ENCODE measurements at regions not wholly inside any gene's neighbourhood (a gene's known extent, or its start where the extent isn't known, plus 50 kb on each side); places are given as distances from the start of the nearest gene placed in this dataset.

GRCh38 chr14:22036541-22037239 lies 363.1 kb upstream of the OR4E1 start:
- ATAC-seq = no peak
- no peak for TF ChIP-seq BACH2 (CRISPR knock-in tag; IDR thresholded peaks at IDR 0.05; ENCODE audit: borderline replicate concordance)
- TF ChIP-seq ZNF8 (CRISPR knock-in tag; IDR thresholded peaks at IDR 0.05) = no peak
- TF ChIP-seq ZFP30 (CRISPR knock-in tag; IDR thresholded peaks at IDR 0.05) = no peak

GRCh38 chr14:22026527-22026926 lies 352.9 kb upstream of the OR4E1 start:
- no peak for ATAC-seq
- TF ChIP-seq OSR1 (CRISPR knock-in tag; IDR thresholded peaks at IDR 0.05) = no peak
- TF ChIP-seq ESRRG (CRISPR knock-in tag; IDR thresholded peaks at IDR 0.05) = no peak
- no peak for TF ChIP-seq ZFP30 (CRISPR knock-in tag; IDR thresholded peaks at IDR 0.05)
- no peak for TF ChIP-seq CREB5 (CRISPR knock-in tag; IDR thresholded peaks at IDR 0.05; ENCODE audit: low read depth)
- TF ChIP-seq ARNTL (CRISPR knock-in tag; IDR thresholded peaks at IDR 0.05; ENCODE audit: borderline replicate concordance, low read depth) = no peak
- no peak for TF ChIP-seq GLIS3 (CRISPR knock-in tag; IDR thresholded peaks at IDR 0.05)
- TF ChIP-seq BACH2 (CRISPR knock-in tag; IDR thresholded peaks at IDR 0.05; ENCODE audit: borderline replicate concordance) = no peak
- TF ChIP-seq ISL1 (CRISPR knock-in tag; IDR thresholded peaks at IDR 0.05) = no peak
- TF ChIP-seq TSHZ2 (CRISPR knock-in tag; IDR thresholded peaks at IDR 0.05) = no peak
- TF ChIP-seq TOX (CRISPR knock-in tag; IDR thresholded peaks at IDR 0.05; ENCODE audit: borderline replicate concordance) = no peak
- TF ChIP-seq ZNF70 (CRISPR knock-in tag; IDR thresholded peaks at IDR 0.05) = no peak
- TF ChIP-seq TCF4 (CRISPR knock-in tag; IDR thresholded peaks at IDR 0.05; ENCODE audit: borderline replicate concordance) = no peak
- TF ChIP-seq ZNF565 (CRISPR knock-in tag; conservative IDR thresholded peaks at IDR 0.05; ENCODE audit: low read depth) = no peak
- no peak for TF ChIP-seq CSDC2 (CRISPR knock-in tag; IDR thresholded peaks at IDR 0.05)
- TF ChIP-seq CSRNP3 (CRISPR knock-in tag; IDR thresholded peaks at IDR 0.05) = no peak

- no peak for ATAC-seq
- TF ChIP-seq GLIS3 (CRISPR knock-in tag; IDR thresholded peaks at IDR 0.05) (no peak), ZC3H10 (CRISPR knock-in tag; IDR thresholded peaks at IDR 0.05) (no peak), TCF4 (CRISPR knock-in tag; IDR thresholded peaks at IDR 0.05; ENCODE audit: borderline replicate concordance) (no peak), ZFP30 (CRISPR knock-in tag; IDR thresholded peaks at IDR 0.05) (no peak), ISL1 (CRISPR knock-in tag; IDR thresholded peaks at IDR 0.05) (no peak), TSHZ2 (CRISPR knock-in tag; IDR thresholded peaks at IDR 0.05) (no peak), PPARA (CRISPR knock-in tag; IDR thresholded peaks at IDR 0.05; ENCODE audit: borderline replicate concordance) (no peak), ZFP3 (CRISPR knock-in tag; IDR thresholded peaks at IDR 0.05) (no peak), ZNF565 (CRISPR knock-in tag; conservative IDR thresholded peaks at IDR 0.05; ENCODE audit: low read depth) (no peak), ZNF8 (CRISPR knock-in tag; IDR thresholded peaks at IDR 0.05) (no peak), BACH2 (CRISPR knock-in tag; IDR thresholded peaks at IDR 0.05; ENCODE audit: borderline replicate concordance) (no peak), ESRRG (CRISPR knock-in tag; IDR thresholded peaks at IDR 0.05) (no peak), POU6F1 (CRISPR knock-in tag; IDR thresholded peaks at IDR 0.05; ENCODE audit: borderline replicate concordance, low read depth) (no peak), CSRNP3 (CRISPR knock-in tag; IDR thresholded peaks at IDR 0.05) (no peak), RARB (CRISPR knock-in tag; IDR thresholded peaks at IDR 0.05) (no peak), CREB5 (CRISPR knock-in tag; IDR thresholded peaks at IDR 0.05; ENCODE audit: low read depth) (no peak), ZNF70 (CRISPR knock-in tag; IDR thresholded peaks at IDR 0.05) (no peak)
These were observed 352.3 kb upstream of the OR4E1 start for GRCh38 chr14:22025879-22026278.
